ENCODE measurements at regions not wholly inside any gene's neighbourhood (a gene's known extent, or its start where the extent isn't known, plus 50 kb on each side); places are given as distances from the start of the nearest gene placed in this dataset.

GRCh38 chr10:94059178-94059883 lies 65.6 kb downstream of the PLCE1 start:
- H3K4me1 Mint-ChIP-seq: peaks cover 6% of the 10 kb centered on the region
- ChIA-PET POLR2A (no interaction called here), CTCF (no interaction called here)
- no peaks in the 10 kb centered on the region; the same call in 1 of the 2 replicates for H3K9me3 Mint-ChIP-seq
- no peak for TF ChIP-seq USF2 (CRISPR knock-in tag; IDR thresholded peaks at IDR 0.05)
- no peak for TF ChIP-seq RELA (CRISPR knock-in tag; IDR thresholded peaks at IDR 0.05; ENCODE audit: borderline replicate concordance)
- TF ChIP-seq ZNF232 (CRISPR knock-in tag; IDR thresholded peaks at IDR 0.05): no peak
- TF ChIP-seq, protein P1, sequence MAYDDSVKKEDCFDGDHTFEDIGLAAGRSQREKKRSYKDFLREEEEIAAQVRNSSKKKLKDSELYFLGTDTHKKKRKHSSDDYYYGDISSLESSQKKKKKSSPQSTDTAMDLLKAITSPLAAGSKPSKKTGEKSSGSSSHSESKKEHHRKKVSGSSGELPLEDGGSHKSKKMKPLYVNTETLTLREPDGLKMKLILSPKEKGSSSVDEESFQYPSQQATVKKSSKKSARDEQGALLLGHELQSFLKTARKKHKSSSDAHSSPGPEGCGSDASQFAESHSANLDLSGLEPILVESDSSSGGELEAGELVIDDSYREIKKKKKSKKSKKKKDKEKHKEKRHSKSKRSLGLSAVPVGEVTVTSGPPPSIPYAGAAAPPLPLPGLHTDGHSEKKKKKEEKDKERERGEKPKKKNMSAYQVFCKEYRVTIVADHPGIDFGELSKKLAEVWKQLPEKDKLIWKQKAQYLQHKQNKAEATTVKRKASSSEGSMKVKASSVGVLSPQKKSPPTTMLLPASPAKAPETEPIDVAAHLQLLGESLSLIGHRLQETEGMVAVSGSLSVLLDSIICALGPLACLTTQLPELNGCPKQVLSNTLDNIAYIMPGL (CRISPR knock-in tag; IDR thresholded peaks at IDR 0.05): no peak
- no peak for TF ChIP-seq ZNF396 (CRISPR knock-in tag; IDR thresholded peaks at IDR 0.05; ENCODE audit: borderline replicate concordance)
- TF ChIP-seq, protein P2, sequence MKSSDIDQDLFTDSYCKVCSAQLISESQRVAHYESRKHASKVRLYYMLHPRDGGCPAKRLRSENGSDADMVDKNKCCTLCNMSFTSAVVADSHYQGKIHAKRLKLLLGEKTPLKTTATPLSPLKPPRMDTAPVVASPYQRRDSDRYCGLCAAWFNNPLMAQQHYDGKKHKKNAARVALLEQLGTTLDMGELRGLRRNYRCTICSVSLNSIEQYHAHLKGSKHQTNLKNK (CRISPR knock-in tag; IDR thresholded peaks at IDR 0.05): no peak
- TF ChIP-seq FOXJ3 (CRISPR knock-in tag; IDR thresholded peaks at IDR 0.05; ENCODE audit: borderline replicate concordance): no peak
- TF ChIP-seq NR1H2 (CRISPR knock-in tag; IDR thresholded peaks at IDR 0.05): no peak
- TF ChIP-seq, protein P3, sequence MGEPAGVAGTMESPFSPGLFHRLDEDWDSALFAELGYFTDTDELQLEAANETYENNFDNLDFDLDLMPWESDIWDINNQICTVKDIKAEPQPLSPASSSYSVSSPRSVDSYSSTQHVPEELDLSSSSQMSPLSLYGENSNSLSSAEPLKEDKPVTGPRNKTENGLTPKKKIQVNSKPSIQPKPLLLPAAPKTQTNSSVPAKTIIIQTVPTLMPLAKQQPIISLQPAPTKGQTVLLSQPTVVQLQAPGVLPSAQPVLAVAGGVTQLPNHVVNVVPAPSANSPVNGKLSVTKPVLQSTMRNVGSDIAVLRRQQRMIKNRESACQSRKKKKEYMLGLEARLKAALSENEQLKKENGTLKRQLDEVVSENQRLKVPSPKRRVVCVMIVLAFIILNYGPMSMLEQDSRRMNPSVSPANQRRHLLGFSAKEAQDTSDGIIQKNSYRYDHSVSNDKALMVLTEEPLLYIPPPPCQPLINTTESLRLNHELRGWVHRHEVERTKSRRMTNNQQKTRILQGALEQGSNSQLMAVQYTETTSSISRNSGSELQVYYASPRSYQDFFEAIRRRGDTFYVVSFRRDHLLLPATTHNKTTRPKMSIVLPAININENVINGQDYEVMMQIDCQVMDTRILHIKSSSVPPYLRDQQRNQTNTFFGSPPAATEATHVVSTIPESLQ (CRISPR knock-in tag; IDR thresholded peaks at IDR 0.05): no peak
- no peak overlapping the region for H3K4me3 Mint-ChIP-seq
- ATAC-seq (no peak), DNase-seq (ENCODE audit: low spot score) (no peak)
- peaks cover 4% of the 10 kb centered on the region; the same call in 1 of the 2 replicates for H3K27me3 Mint-ChIP-seq (ENCODE audit: low read depth)
- H3K36me3 Mint-ChIP-seq: no peaks in the 10 kb centered on the region
- H3K27ac Mint-ChIP-seq: no peak overlapping the region

DNA sequence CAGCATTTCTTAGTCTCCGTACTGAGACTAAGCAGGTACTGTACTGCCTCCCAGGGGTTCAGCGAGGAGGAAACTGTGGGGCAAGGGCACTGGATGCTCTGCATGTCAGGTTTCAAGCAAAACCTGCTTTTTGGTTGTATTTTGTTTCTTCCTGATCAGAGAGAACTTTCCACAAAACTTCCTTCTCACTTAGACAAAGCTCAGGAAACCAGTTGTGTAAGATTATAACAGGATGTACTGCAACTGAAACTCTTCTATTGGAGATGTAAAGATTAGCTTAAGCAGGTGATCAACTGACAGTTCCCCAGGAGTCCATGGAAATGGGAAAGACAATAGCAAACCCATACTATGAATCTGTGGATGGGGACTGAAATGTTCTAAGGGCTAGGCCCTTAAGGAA lies 67.3 kb downstream of the PLCE1 start:
- POLR2A ChIA-PET: no interaction called here
- CTCF ChIA-PET: no interaction called here
- no peak overlapping the region for H3K27ac Mint-ChIP-seq
- H3K4me1 Mint-ChIP-seq: peaks cover under 1% of the 10 kb centered on the region
- H3K27me3 Mint-ChIP-seq (ENCODE audit: low read depth): peaks cover 4% of the 10 kb centered on the region; the same call in 1 of the 2 replicates
- H3K4me3 Mint-ChIP-seq: no peak overlapping the region
- H3K9me3 Mint-ChIP-seq: no peaks in the 10 kb centered on the region; the same call in 1 of the 2 replicates
- no peak for DNase-seq (ENCODE audit: low spot score)
- no peaks in the 10 kb centered on the region for H3K36me3 Mint-ChIP-seq
- ATAC-seq: no peak
- no peak for TF ChIP-seq GRHL2 (CRISPR knock-in tag; IDR thresholded peaks at IDR 0.05; ENCODE audit: insufficient replicate concordance, severe bottlenecking)
- TF ChIP-seq ZNF416 (CRISPR knock-in tag; IDR thresholded peaks at IDR 0.05): no peak
- TF ChIP-seq USF2 (CRISPR knock-in tag; IDR thresholded peaks at IDR 0.05): no peak
- TF ChIP-seq CREB1 (CRISPR knock-in tag; IDR thresholded peaks at IDR 0.05): no peak
- TF ChIP-seq NR3C1 (CRISPR knock-in tag; conservative IDR thresholded peaks at IDR 0.05; ENCODE audit: low read depth): no peak

DNA sequence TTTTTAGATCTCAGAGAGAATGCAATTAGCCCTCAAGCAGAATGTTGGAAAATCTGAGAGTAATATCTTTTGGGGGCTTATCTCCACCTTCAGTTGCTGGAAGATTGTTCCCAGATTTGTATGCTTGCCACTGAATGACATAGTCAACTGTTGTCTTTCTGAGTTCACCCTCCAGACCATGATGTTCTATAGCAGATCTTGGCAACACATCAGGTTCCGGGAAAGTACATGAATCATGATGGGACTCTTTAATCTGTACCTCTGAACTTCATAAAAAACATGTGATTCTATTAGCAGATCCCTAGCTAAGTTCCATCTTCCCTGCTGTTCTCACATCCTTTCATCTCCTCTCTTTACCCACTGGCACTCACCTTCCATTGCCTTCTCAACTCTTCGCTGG lies 68.9 kb downstream of the PLCE1 start:
- peaks cover 4% of the 10 kb centered on the region; the same call in 1 of the 2 replicates for H3K27me3 Mint-ChIP-seq (ENCODE audit: low read depth)
- no peaks in the 10 kb centered on the region for H3K4me1 Mint-ChIP-seq
- no peaks in the 10 kb centered on the region for H3K36me3 Mint-ChIP-seq
- DNase-seq (ENCODE audit: low spot score) (no peak), ATAC-seq (no peak)
- no peaks in the 10 kb centered on the region; the same call in 1 of the 2 replicates for H3K9me3 Mint-ChIP-seq
- ChIA-PET POLR2A (no interaction called here), CTCF (no interaction called here)
- H3K27ac Mint-ChIP-seq: no peak overlapping the region
- no peak overlapping the region for H3K4me3 Mint-ChIP-seq
- TF ChIP-seq, protein P4, sequence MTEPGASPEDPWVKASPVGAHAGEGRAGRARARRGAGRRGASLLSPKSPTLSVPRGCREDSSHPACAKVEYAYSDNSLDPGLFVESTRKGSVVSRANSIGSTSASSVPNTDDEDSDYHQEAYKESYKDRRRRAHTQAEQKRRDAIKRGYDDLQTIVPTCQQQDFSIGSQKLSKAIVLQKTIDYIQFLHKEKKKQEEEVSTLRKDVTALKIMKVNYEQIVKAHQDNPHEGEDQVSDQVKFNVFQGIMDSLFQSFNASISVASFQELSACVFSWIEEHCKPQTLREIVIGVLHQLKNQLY (CRISPR knock-in tag; IDR thresholded peaks at IDR 0.05): no peak
- no peak for TF ChIP-seq MXD4 (CRISPR knock-in tag; IDR thresholded peaks at IDR 0.05; ENCODE audit: borderline replicate concordance)
- TF ChIP-seq NFE2L1 (CRISPR knock-in tag; IDR thresholded peaks at IDR 0.05): no peak
- TF ChIP-seq, protein P5, sequence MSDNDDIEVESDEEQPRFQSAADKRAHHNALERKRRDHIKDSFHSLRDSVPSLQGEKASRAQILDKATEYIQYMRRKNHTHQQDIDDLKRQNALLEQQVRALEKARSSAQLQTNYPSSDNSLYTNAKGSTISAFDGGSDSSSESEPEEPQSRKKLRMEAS (CRISPR knock-in tag; IDR thresholded peaks at IDR 0.05): no peak
- no peak for TF ChIP-seq ZNF219 (CRISPR knock-in tag; IDR thresholded peaks at IDR 0.05; ENCODE audit: borderline replicate concordance)
- no peak for TF ChIP-seq MYBL2 (CRISPR knock-in tag; IDR thresholded peaks at IDR 0.05)
- TF ChIP-seq USF2 (CRISPR knock-in tag; IDR thresholded peaks at IDR 0.05): no peak
- TF ChIP-seq EMX1 (CRISPR knock-in tag; IDR thresholded peaks at IDR 0.05): no peak
- TF ChIP-seq ZSCAN18 (CRISPR knock-in tag; IDR thresholded peaks at IDR 0.05): no peak
- no peak for TF ChIP-seq NFYB (CRISPR knock-in tag; conservative IDR thresholded peaks at IDR 0.05; ENCODE audit: low read depth)

Measured in WTC11 (cell line).